GM23338 (cell line): ENCODE measurements at regions not wholly inside any gene's neighbourhood (a gene's known extent, or its start where the extent isn't known, plus 50 kb on each side); places are given as distances from the start of the nearest gene placed in this dataset.

Experiments used
- ATAC-seq: fragments of 200-7000 bp; cut with Tn5 transposase; 3 replicates; pipeline ENCODE4 v1.9.1; 2020
- DNase-seq: peaks from one replicate; pipeline ENCODE4 v3.0.0-alpha.2; 2015; ENCODE audit warnings: low spot score
- H2AFZ ChIP-seq: fragments of 200-600 bp; sonication (generic); 2 replicates; pipeline ENCODE4 v1.8.0; 2016; ENCODE audit warnings: antibody characterized with exemption, mild to moderate bottlenecking, moderate library complexity
- H3F3A ChIP-seq: fragments of 200-600 bp; sonication (generic); replicated peaks from 2 replicates; pipeline ENCODE4 v1.8.0; 2017; ENCODE audit warnings: antibody characterized with exemption, mixed run types, low read depth
- H3K27ac ChIP-seq: fragments of 200-600 bp; sonication (generic); 2 replicates; pipeline ENCODE4 v1.6.1; 2016; ENCODE audit warnings: low read depth
- H3K27me3 ChIP-seq: fragments of 200-600 bp; sonication (generic); 2 replicates; pipeline ENCODE4 v1.8.0; 2016; ENCODE audit warnings: mild to moderate bottlenecking, mixed run types, moderate library complexity; ENCODE audit not compliant: insufficient read depth
- H3K36me3 ChIP-seq: fragments of 200-600 bp; sonication (generic); 2 replicates; pipeline ENCODE4 v1.8.0; 2016; ENCODE audit warnings: mild to moderate bottlenecking; ENCODE audit not compliant: insufficient read depth
- H3K4me1 ChIP-seq: fragments of 200-600 bp; sonication (generic); 2 replicates; pipeline ENCODE4 v1.8.0; 2016; ENCODE audit warnings: mild to moderate bottlenecking, moderate library complexity; ENCODE audit not compliant: insufficient read depth
- H3K4me2 ChIP-seq: fragments of 200-600 bp; sonication (generic); 2 replicates; pipeline ENCODE4 v1.7.1; 2017; ENCODE audit warnings: mixed run types
- H3K4me3 ChIP-seq: fragments of 200-600 bp; sonication (generic); 2 replicates; pipeline ENCODE4 v1.6.1; 2016; ENCODE audit warnings: mixed run types
- H3K79me2 ChIP-seq: fragments of 200-600 bp; sonication (generic); replicated peaks from 2 replicates; pipeline ENCODE4 v1.8.0; 2017; ENCODE audit warnings: mild to moderate bottlenecking; ENCODE audit not compliant: insufficient read depth
- H3K9me2 ChIP-seq: fragments of 200-600 bp; sonication (generic); 2 replicates; pipeline ENCODE4 v1.8.0; 2017; ENCODE audit not compliant: insufficient read depth
- H4K20me1 ChIP-seq: fragments of 200-600 bp; sonication (generic); replicated peaks from 2 replicates; pipeline ENCODE4 v1.8.0; 2017; ENCODE audit warnings: mild to moderate bottlenecking; ENCODE audit not compliant: insufficient read depth
- H3K27ac Mint-ChIP-seq: 2 replicates; pipeline ENCODE4 v1.8.0; 2020; ENCODE audit warnings: inconsistent platforms, mild to moderate bottlenecking, moderate library complexity, mixed read lengths
- H3K27me3 Mint-ChIP-seq: 3 replicates; pipeline ENCODE4 v1.8.0; 2022; ENCODE audit warnings: low read depth, mild to moderate bottlenecking, moderate library complexity, mixed read lengths, inconsistent platforms; ENCODE audit not compliant: insufficient read depth, poor library complexity
- H3K36me3 Mint-ChIP-seq: 3 replicates; pipeline ENCODE4 v1.8.0; 2021; ENCODE audit warnings: low read depth, mild to moderate bottlenecking, inconsistent platforms, moderate library complexity, mixed read lengths
- H3K4me1 Mint-ChIP-seq: 3 replicates; pipeline ENCODE4 v1.8.0; 2020; ENCODE audit warnings: mild to moderate bottlenecking, inconsistent platforms, mixed read lengths
- H3K4me3 Mint-ChIP-seq: 3 replicates; pipeline ENCODE4 v1.8.0; 2021; ENCODE audit warnings: moderate library complexity, mild to moderate bottlenecking, inconsistent platforms, mixed read lengths
- H3K9me3 Mint-ChIP-seq: 3 replicates; pipeline ENCODE4 v1.8.0; 2020; ENCODE audit warnings: moderate library complexity, mild to moderate bottlenecking, inconsistent platforms, mixed read lengths
- CREB1 ChIP-seq: fragments of 250-450 bp; sonication (Bioruptor Pico); IDR thresholded peaks from 2 replicates; pipeline ENCODE4 v1.5.0; 2020; ENCODE audit warnings: low read depth, mild to moderate bottlenecking, moderate library complexity
- CTCF ChIP-seq, 2 experiments: fragments of 200-600 bp in 1 of 2; sonication (generic) in 1 of 2; conservative IDR thresholded peaks; 2 replicates each; pipeline versions ENCODE4 v1.5.1 to v1.6.1; 2016 to 2017; ENCODE audit warnings: antibody characterized with exemption in 2 of 2, low read depth in 2 of 2, mild to moderate bottlenecking in 2 of 2, moderate library complexity in 1 of 2
- EZH2 ChIP-seq: fragments of 200-600 bp; sonication (generic); IDR thresholded peaks from one replicate; pipeline ENCODE4 v1.8.0; 2017; ENCODE audit warnings: antibody characterized with exemption, mild to moderate bottlenecking, low read depth; ENCODE audit not compliant: unreplicated experiment
- EZH2phosphoT487 ChIP-seq: fragments of 200-600 bp; sonication (generic); IDR thresholded peaks from one replicate; pipeline ENCODE4 v1.8.1; 2018; ENCODE audit warnings: antibody characterized with exemption; ENCODE audit not compliant: unreplicated experiment
- JUNB ChIP-seq: IDR thresholded peaks from one replicate; pipeline ENCODE4 v1.6.1; 2016; ENCODE audit warnings: antibody characterized with exemption; ENCODE audit not compliant: unreplicated experiment
- NANOG ChIP-seq: IDR thresholded peaks from 2 replicates; pipeline ENCODE4 v1.6.1; 2016; ENCODE audit warnings: antibody characterized with exemption, borderline replicate concordance
- POLR2AphosphoS5 ChIP-seq: IDR thresholded peaks from 2 replicates; pipeline ENCODE4 v1.6.1; 2016; ENCODE audit warnings: antibody characterized with exemption, low read depth
- STAT1 ChIP-seq: IDR thresholded peaks from one replicate; pipeline ENCODE4 v1.6.1; 2016; ENCODE audit warnings: antibody characterized with exemption; ENCODE audit not compliant: unreplicated experiment
- ZNF114 ChIP-seq: fragments of 250-450 bp; sonication (Bioruptor Pico); IDR thresholded peaks from 2 replicates; pipeline ENCODE4 v1.5.0; 2020; ENCODE audit warnings: mild to moderate bottlenecking, moderate library complexity
- ZNF331 ChIP-seq: fragments of 250-450 bp; sonication (Bioruptor Pico); IDR thresholded peaks from 2 replicates; pipeline ENCODE4 v1.5.0; 2020; ENCODE audit warnings: low read depth, mild to moderate bottlenecking, moderate library complexity
- ZNF462 ChIP-seq: fragments of 250-450 bp; sonication (Bioruptor Pico); IDR thresholded peaks from 2 replicates; pipeline ENCODE4 v1.5.0; 2020; ENCODE audit warnings: mild to moderate bottlenecking, moderate library complexity
- TF ChIP-seq, protein P1 (sequence below): IDR thresholded peaks from one replicate; pipeline ENCODE4 v1.6.1; 2018; ENCODE audit warnings: antibody characterized with exemption; ENCODE audit not compliant: unreplicated experiment
- TF ChIP-seq, protein P2 (sequence below): IDR thresholded peaks from 2 replicates; pipeline ENCODE4 v1.6.1; 2016; ENCODE audit warnings: antibody characterized with exemption

DNA sequence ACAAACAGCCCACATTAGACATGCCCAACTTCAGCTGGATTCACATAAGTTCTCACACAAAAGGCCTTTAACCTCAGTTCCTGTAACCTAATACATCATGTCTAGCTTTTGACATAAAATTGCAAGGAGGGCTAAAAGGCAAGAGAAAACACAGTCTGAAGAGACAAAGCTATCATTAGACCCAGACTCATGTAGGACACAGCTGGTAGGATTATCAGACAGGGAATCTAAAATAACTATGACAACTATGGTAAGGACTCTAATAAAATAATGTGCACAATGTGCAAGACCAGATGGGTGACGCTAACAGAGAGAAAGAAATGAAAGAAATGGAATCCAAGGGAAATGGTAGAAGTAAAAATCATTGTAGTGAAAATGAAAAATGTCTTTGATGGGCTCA is 643.2 kb upstream of the RAB6C start:
- H3K27ac Mint-ChIP-seq = no peak overlapping the region
- TF ChIP-seq ZNF462 (no peak), STAT1 (no peak), CREB1 (no peak), CTCF (conservative IDR thresholded peaks at IDR 0.05; ENCODE audit: low read depth in 2 of 2) (no peak), POLR2AphosphoS5 (no peak), EZH2 (no peak), ZNF114 (CRISPR knock-in tag) (no peak), EZH2phosphoT487 (no peak), JUNB (no peak), ZNF331 (no peak), NANOG (no peak)
- TF ChIP-seq, protein P1, sequence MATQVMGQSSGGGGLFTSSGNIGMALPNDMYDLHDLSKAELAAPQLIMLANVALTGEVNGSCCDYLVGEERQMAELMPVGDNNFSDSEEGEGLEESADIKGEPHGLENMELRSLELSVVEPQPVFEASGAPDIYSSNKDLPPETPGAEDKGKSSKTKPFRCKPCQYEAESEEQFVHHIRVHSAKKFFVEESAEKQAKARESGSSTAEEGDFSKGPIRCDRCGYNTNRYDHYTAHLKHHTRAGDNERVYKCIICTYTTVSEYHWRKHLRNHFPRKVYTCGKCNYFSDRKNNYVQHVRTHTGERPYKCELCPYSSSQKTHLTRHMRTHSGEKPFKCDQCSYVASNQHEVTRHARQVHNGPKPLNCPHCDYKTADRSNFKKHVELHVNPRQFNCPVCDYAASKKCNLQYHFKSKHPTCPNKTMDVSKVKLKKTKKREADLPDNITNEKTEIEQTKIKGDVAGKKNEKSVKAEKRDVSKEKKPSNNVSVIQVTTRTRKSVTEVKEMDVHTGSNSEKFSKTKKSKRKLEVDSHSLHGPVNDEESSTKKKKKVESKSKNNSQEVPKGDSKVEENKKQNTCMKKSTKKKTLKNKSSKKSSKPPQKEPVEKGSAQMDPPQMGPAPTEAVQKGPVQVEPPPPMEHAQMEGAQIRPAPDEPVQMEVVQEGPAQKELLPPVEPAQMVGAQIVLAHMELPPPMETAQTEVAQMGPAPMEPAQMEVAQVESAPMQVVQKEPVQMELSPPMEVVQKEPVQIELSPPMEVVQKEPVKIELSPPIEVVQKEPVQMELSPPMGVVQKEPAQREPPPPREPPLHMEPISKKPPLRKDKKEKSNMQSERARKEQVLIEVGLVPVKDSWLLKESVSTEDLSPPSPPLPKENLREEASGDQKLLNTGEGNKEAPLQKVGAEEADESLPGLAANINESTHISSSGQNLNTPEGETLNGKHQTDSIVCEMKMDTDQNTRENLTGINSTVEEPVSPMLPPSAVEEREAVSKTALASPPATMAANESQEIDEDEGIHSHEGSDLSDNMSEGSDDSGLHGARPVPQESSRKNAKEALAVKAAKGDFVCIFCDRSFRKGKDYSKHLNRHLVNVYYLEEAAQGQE = no peak
- TF ChIP-seq, protein P2, sequence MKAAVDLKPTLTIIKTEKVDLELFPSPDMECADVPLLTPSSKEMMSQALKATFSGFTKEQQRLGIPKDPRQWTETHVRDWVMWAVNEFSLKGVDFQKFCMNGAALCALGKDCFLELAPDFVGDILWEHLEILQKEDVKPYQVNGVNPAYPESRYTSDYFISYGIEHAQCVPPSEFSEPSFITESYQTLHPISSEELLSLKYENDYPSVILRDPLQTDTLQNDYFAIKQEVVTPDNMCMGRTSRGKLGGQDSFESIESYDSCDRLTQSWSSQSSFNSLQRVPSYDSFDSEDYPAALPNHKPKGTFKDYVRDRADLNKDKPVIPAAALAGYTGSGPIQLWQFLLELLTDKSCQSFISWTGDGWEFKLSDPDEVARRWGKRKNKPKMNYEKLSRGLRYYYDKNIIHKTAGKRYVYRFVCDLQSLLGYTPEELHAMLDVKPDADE = no peak
- no peak overlapping the region for H2AFZ ChIP-seq
- H4K20me1 ChIP-seq = no peaks in the 10 kb centered on the region
- no peaks in the 10 kb centered on the region for H3K79me2 ChIP-seq
- DNase-seq (no peak), ATAC-seq (no peak)
- H3K27me3 ChIP-seq = no peaks in the 10 kb centered on the region
- peaks cover 3% of the 10 kb centered on the region; the same call in 2 of the 3 replicates for H3K36me3 Mint-ChIP-seq
- no peak overlapping the region for H3K4me3 ChIP-seq
- no peaks in the 10 kb centered on the region for H3K4me1 ChIP-seq
- no peak overlapping the region for H3K4me3 Mint-ChIP-seq
- H3K27ac ChIP-seq = no peak overlapping the region
- no peaks in the 10 kb centered on the region for H3K9me2 ChIP-seq
- H3K36me3 ChIP-seq = no peaks in the 10 kb centered on the region
- H3F3A ChIP-seq = no peaks in the 10 kb centered on the region
- peaks cover 2% of the 10 kb centered on the region for H3K27me3 Mint-ChIP-seq
- peaks cover 12% of the 10 kb centered on the region for H3K9me3 Mint-ChIP-seq
- no peak overlapping the region for H3K4me2 ChIP-seq
- no peaks in the 10 kb centered on the region for H3K4me1 Mint-ChIP-seq
